HEK293T (cell line): ENCODE measurements at regions not wholly inside any gene's neighbourhood (a gene's known extent, or its start where the extent isn't known, plus 50 kb on each side); places are given as distances from the start of the nearest gene placed in this dataset.

ENCODE experiments used
- CTCF ChIA-PET: fragments of 350-600 bp; formaldehyde crosslinking; extraction: SDS; loops from one replicate; lab custom pipeline; 2021; ENCODE audit warnings: antibody characterized with exemption, inconsistent platforms; lab: Yijun Ruan, JAX
- POLR2A ChIA-PET: fragments of 350-600 bp; formaldehyde crosslinking; extraction: SDS; loops from one replicate; lab custom pipeline; 2020; ENCODE audit warnings: antibody characterized with exemption, inconsistent platforms; lab: Yijun Ruan, JAX
- DNase-seq: peaks from one replicate; pipeline ENCODE4 v3.0.0; 2012; ENCODE audit warnings: mixed read lengths; ENCODE audit errors: extremely low spot score
- ARNT ChIP-seq: fragments of 450-650 bp; IDR thresholded peaks from 2 replicates; pipeline ENCODE4 v1.6.1; 2017; ENCODE audit warnings: mild to moderate bottlenecking
- BHLHE40 ChIP-seq: fragments of 450-650 bp; IDR thresholded peaks from 2 replicates; pipeline ENCODE4 v1.6.1; 2016; ENCODE audit warnings: mild to moderate bottlenecking, moderate library complexity, borderline replicate concordance
- CTBP1 ChIP-seq: fragments of 450-650 bp; IDR thresholded peaks from 2 replicates; pipeline ENCODE4 v1.6.1; 2016; ENCODE audit warnings: borderline replicate concordance
- ELF4 ChIP-seq: fragments of 450-650 bp; IDR thresholded peaks from 2 replicates; pipeline ENCODE4 v1.6.1; 2017; ENCODE audit warnings: antibody characterized with exemption
- FOXA1 ChIP-seq: fragments of 450-650 bp; IDR thresholded peaks from 2 replicates; pipeline ENCODE4 v1.6.1; 2016; ENCODE audit warnings: mild to moderate bottlenecking
- FOXK2 ChIP-seq: fragments of 450-650 bp; IDR thresholded peaks from 2 replicates; pipeline ENCODE4 v1.6.1; 2016; ENCODE audit warnings: mild to moderate bottlenecking
- FOXM1 ChIP-seq: fragments of 450-650 bp; IDR thresholded peaks from 2 replicates; pipeline ENCODE4 v1.6.1; 2017; ENCODE audit warnings: mild to moderate bottlenecking, borderline replicate concordance
- HDGF ChIP-seq: fragments of 450-650 bp; IDR thresholded peaks from 2 replicates; pipeline ENCODE4 v1.6.1; 2017; ENCODE audit warnings: antibody characterized with exemption, borderline replicate concordance
- L3MBTL2 ChIP-seq: fragments of 450-650 bp; conservative IDR thresholded peaks from 2 replicates; pipeline ENCODE4 v1.6.1; 2016; ENCODE audit warnings: mild to moderate bottlenecking
- LEF1 ChIP-seq: fragments of 450-650 bp; IDR thresholded peaks from 2 replicates; pipeline ENCODE4 v1.6.1; 2017; ENCODE audit warnings: mild to moderate bottlenecking, borderline replicate concordance
- NFRKB ChIP-seq: fragments of 450-650 bp; IDR thresholded peaks from 2 replicates; pipeline ENCODE4 v1.6.1; 2016; ENCODE audit warnings: mild to moderate bottlenecking, moderate library complexity
- SP1 ChIP-seq: fragments of 450-650 bp; IDR thresholded peaks from 2 replicates; pipeline ENCODE4 v1.6.1; 2017
- SUZ12 ChIP-seq: fragments of 450-650 bp; IDR thresholded peaks from 2 replicates; pipeline ENCODE4 v1.6.1; 2016; ENCODE audit warnings: mild to moderate bottlenecking
- TARDBP ChIP-seq: fragments of 450-650 bp; IDR thresholded peaks from 2 replicates; pipeline ENCODE4 v1.6.1; 2016
- ZNF384 ChIP-seq: fragments of 450-650 bp; IDR thresholded peaks from 2 replicates; pipeline ENCODE4 v1.6.1; 2016
- TF ChIP-seq, protein P1 (sequence below): fragments of 450-650 bp; IDR thresholded peaks from 2 replicates; pipeline ENCODE4 v1.6.1; 2016

DNA sequence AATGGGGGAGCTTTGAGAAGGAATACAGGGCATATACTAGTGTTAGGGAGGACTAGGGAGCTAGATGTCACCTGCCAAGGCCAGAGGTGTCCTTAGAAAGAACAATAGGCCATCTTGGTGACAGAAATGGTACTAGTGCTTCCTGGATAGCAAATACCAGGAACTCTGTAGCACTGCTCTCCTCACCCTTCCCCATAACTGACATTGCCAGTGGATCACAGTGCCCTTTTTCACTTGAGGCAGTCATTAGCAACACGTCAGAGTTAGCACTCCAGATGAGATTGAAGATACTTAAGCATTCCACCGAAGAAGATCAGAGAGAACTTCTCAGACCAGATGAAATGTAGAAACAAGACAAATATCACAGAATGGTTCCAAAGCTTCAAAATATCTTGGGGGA lies 103.1 kb upstream of the PDZRN3 start:
- ChIA-PET CTCF (no interaction called here), POLR2A (no interaction called here)
- TF ChIP-seq FOXA1 (no peak), ARNT (no peak), ZNF384 (no peak), NFRKB (no peak), TARDBP (no peak)
- DNase-seq = no peak

DNA sequence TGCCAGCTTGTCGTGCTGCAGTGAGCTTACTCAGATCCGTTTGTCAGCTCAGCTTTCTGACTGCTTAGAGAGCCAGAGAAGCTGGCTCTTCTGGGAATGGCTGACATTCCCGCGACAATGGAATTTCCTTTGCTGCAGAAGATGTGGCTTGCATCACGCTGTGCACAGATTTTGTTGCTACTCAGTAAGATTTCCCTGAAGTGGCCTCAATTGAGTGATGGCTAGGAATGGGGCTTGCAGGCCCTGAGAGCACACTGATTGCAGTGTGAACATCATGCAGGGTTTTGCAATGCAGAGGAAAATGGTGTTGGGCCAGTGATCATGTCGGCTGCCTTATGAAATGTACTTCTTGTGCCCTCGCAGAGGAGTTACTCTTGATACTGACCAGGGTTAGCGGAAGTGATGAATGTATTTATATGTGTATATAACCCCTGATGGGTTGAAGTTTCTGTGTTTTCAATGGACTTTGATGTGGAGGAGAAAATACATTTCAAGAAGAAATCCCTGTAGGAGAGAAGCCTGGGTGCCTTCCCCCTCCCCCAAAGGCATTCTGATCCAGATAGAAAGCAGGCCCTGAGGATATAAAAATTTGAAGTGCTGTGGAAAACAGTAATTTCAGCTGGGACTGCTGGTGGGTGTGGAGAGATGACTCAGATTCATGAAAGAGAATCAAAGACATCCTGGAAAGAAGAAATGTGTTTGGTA lies 102.5 kb upstream of the PDZRN3 start:
- TF ChIP-seq ARNT (no peak), SUZ12 (no peak), LEF1 (no peak), HDGF (no peak), TARDBP (no peak), ZNF384 (no peak), FOXK2 (no peak), CTBP1 (no peak), ELF4 (no peak), NFRKB (no peak), FOXM1 (no peak), L3MBTL2 (no peak), BHLHE40 (no peak), SP1 (no peak), FOXA1 (no peak)
- TF ChIP-seq, protein P1, sequence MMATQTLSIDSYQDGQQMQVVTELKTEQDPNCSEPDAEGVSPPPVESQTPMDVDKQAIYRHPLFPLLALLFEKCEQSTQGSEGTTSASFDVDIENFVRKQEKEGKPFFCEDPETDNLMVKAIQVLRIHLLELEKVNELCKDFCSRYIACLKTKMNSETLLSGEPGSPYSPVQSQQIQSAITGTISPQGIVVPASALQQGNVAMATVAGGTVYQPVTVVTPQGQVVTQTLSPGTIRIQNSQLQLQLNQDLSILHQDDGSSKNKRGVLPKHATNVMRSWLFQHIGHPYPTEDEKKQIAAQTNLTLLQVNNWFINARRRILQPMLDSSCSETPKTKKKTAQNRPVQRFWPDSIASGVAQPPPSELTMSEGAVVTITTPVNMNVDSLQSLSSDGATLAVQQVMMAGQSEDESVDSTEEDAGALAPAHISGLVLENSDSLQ = no peak
- POLR2A ChIA-PET = no interaction called here
- no peak for DNase-seq
- CTCF ChIA-PET = no interaction called here

DNA sequence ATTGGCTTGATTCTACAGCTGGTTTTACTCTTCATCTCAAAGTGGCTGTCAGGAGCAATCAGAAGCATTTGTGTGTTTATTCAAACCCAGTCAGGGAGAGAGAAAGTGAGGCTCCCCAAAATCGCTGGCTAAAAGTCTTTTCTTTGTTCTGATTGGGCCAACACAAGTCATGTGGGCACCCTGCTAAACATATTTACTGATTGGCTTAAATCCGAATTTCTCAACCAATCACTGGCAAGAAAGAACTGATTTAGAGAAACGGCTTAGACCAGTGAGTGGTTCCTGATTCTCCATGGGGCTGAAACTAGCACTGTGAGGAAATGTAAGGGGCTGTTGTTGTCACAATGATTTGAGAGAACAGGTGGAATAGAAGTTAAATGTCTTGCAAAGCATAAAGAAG lies 98.9 kb upstream of the PDZRN3 start:
- TF ChIP-seq SP1 (no peak), FOXA1 (no peak), FOXM1 (no peak), CTBP1 (no peak), NFRKB (no peak), SUZ12 (no peak), LEF1 (no peak), FOXK2 (no peak), HDGF (no peak), TARDBP (no peak), ZNF384 (no peak), ARNT (no peak), BHLHE40 (no peak)
- TF ChIP-seq, protein P1 = no peak
- ChIA-PET POLR2A (no interaction called here), CTCF (no interaction called here)
- no peak for DNase-seq

DNA sequence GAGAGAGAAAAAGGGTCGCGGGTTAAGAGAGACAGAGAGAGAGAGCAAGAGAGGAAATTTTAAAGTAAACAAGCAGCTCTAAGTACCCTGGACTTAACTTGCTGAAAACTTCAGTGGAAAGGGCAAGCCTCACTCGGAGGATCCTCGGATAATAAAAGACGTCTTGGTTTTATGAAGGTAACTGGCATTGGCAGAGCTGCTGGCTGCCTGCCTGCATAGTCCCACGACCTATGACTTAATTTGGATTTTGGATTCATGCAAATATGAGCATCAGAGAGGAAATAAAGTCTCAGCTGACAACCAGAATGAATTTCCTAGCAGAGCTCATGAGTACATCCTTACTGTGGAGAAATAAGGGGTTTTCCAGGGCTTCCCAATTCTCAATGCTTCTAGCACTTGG lies 95.1 kb upstream of the PDZRN3 start:
- CTCF ChIA-PET = no interaction called here
- TF ChIP-seq BHLHE40 (no peak), NFRKB (no peak)
- DNase-seq = no peak
- POLR2A ChIA-PET = no interaction called here

DNA sequence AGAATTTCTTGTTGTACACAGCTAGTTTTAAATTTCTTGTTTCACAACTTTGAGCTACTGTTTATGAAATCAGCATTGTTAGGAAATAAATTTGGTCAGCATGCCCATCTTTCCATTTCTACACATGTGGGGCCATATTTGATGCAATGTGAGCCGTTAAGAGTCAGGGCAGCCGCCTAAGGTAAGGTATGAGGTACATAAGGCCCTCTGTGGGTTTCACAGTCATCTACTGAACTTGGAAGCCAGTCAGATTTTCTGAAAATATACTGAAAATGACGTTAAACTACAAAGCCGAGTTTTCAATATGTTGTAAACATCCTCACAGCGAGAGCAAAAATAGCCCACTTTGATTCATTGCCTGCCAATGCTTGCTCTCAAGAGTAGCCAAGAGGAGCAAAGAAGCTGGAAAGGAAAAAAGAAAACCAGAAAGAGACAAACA lies 94.7 kb upstream of the PDZRN3 start:
- POLR2A ChIA-PET = no interaction called here
- TF ChIP-seq FOXA1 (no peak), TARDBP (no peak), BHLHE40 (no peak), HDGF (no peak), ELF4 (no peak), FOXK2 (no peak)
- CTCF ChIA-PET = no interaction called here

DNA sequence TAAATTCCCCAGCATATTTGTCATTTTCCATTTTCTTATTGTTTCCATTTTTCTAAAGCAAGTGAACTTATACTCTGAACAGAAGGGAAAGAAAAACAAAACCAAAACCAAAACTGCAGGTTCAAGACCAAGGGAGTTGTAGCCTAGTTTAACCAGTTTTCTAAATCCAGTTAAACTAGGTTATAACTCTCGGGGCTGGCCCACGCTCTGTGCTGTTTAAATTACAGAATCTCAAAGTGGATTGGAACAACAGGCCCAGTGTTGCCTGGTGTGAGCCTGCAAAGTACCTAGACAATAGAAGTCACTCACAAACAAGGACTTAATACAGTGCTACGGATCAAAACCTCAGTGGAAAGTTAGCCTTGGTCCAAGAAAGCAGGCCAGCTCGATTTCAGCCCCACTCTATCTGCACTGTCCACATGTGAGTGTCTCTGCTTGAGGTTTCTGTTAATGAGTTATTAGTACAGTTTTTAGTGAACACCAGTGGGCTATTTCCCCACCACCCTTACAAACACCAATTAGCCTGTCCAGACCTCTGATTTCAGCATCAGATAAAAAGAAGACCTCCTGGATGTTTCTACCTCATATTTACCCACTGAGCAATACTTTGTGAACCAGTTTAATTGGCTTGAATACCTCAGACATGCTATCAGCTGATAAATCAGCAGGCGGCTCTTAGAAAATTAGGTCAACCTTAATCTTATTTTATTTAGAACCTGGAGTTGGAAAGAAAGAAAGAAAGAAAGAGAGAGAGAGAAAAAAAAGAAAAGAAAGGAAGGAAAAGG lies 93.8 kb upstream of the PDZRN3 start:
- ChIA-PET POLR2A (no interaction called here), CTCF (no interaction called here)
- DNase-seq = no peak

More for the DNA sequence above, 94.7 kb upstream of the PDZRN3 start:
- no peak for DNase-seq

DNA sequence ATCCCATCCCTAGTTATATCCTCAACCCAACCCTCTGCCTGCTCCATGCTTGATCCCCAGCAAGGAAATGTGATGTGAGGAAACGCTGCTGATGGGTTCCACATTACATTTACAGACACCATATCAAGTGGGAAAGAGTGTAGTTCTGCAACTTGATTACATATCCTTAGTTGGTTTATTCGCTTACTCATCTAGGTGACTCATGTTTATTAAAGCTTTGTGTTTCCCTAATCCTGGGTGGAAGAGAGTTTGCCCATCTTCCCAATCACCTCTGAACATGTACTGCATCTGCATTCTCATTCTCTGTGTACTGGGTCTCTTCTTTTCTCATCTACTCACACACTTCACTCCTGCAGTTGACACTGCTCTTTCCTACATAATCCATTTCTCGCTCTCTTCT lies 91.7 kb upstream of the PDZRN3 start:
- no peak for DNase-seq
- POLR2A ChIA-PET = no interaction called here
- TF ChIP-seq, protein P1 = no peak
- no peak for TF ChIP-seq SP1
- no peak for TF ChIP-seq TARDBP
- TF ChIP-seq FOXM1 = no peak
- no peak for TF ChIP-seq FOXK2
- TF ChIP-seq LEF1 = no peak
- no peak for TF ChIP-seq CTBP1
- no peak for TF ChIP-seq L3MBTL2
- no peak for TF ChIP-seq ELF4
- no peak for TF ChIP-seq FOXA1
- TF ChIP-seq ARNT = no peak
- TF ChIP-seq NFRKB = no peak
- no peak for TF ChIP-seq SUZ12
- TF ChIP-seq BHLHE40 = no peak
- CTCF ChIA-PET = no interaction called here

More for the DNA sequence above, 93.8 kb upstream of the PDZRN3 start:
- TF ChIP-seq ARNT (no peak), NFRKB (no peak), FOXM1 (no peak), HDGF (no peak), CTBP1 (no peak), TARDBP (no peak)
